ENCODE measurements at regions not wholly inside any gene's neighbourhood (a gene's known extent, or its start where the extent isn't known, plus 50 kb on each side); places are given as distances from the start of the nearest gene placed in this dataset.

DNA sequence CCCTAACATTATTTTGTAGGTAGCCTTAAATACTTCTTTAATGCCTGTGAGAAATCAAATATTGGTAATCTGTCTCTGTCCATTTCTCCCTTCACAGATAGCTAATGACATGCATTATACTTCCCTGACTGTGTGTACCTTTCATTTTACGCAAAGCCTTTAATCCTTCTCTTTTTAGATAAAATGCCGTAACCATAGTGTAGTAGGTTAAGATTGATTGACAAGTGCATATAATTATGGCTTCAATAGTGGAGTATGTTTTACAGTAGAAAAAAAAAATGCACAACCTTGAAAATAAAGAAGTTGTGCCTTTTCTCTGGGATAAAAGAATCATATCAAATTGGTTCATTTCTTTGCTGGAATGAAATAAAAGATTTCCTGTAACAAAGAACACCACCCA, 559.6 kb upstream of the GRAMD2B start:
- H2AFZ ChIP-seq (ENCODE audit: control insufficient read depth, low read depth, low read length) = no peak overlapping the region
- H3K36me3 ChIP-seq (ENCODE audit: control insufficient read depth in 2 of 2, insufficient read depth in 2 of 2, low read length in 1 of 2) = no peaks in the 10 kb centered on the region
- no peak overlapping the region for H3K9ac ChIP-seq (ENCODE audit: control insufficient read depth, insufficient read depth, low read length)
- FAIRE-seq (no peak), DNase-seq (ENCODE audit: low read depth, low spot score) (no peak), ATAC-seq (no peak)
- ChIA-PET SMC1A (ENCODE audit: uncharacterized antibody, unreplicated experiment) (no interaction called here), RAD21 (ENCODE audit: unreplicated experiment) (no interaction called here), POLR2A (no interaction called here), CTCF (no interaction called here)
- H3K27me3 ChIP-seq (replicated peaks in 1 of 2; ENCODE audit: control insufficient read depth in 2 of 2, insufficient read depth in 2 of 2, low read length in 1 of 2) = no peaks in the 10 kb centered on the region
- no peak overlapping the region for H3K27ac ChIP-seq (ENCODE audit: control insufficient read depth, insufficient read depth)
- no peak overlapping the region for H3K4me2 ChIP-seq (ENCODE audit: control insufficient read depth, insufficient read depth)
- no peak overlapping the region for H3K4me3 ChIP-seq
- no peaks in the 10 kb centered on the region for H3K4me1 ChIP-seq (ENCODE audit: control insufficient read depth, insufficient read depth, low read length)
- no peaks in the 10 kb centered on the region for H3K79me2 ChIP-seq (ENCODE audit: control insufficient read depth, insufficient read depth, low read length)
- no peaks in the 10 kb centered on the region for H3K9me3 ChIP-seq (replicated peaks; ENCODE audit: control insufficient read depth, insufficient read depth, low read length)
- WGBS (ENCODE audit: insufficient coverage, insufficient replicate concordance, low lambda C conversion rate, missing lambda C conversion rate) = 65% methylated on average over 2 of the region's 2 CpGs
- no peak for TF ChIP-seq YBX1 (IDR thresholded peaks at IDR 0.05)
- TF ChIP-seq SREBF2 (IDR thresholded peaks at IDR 0.05; ENCODE audit: low read length) = no peak
- TF ChIP-seq MTA2 (IDR thresholded peaks at IDR 0.05; ENCODE audit: low read depth) = no peak
- intact Hi-C loops (cut with micrococcal nuclease; ENCODE audit: unreplicated experiment) = no loop called here
- BruUV-seq (replicated peaks) = no TSS peak
- no peaks in the 10 kb centered on the region for H4K20me1 ChIP-seq (ENCODE audit: control insufficient read depth, insufficient read depth)
- in situ Hi-C loops (cut with MboI) = no loop called here

DNA sequence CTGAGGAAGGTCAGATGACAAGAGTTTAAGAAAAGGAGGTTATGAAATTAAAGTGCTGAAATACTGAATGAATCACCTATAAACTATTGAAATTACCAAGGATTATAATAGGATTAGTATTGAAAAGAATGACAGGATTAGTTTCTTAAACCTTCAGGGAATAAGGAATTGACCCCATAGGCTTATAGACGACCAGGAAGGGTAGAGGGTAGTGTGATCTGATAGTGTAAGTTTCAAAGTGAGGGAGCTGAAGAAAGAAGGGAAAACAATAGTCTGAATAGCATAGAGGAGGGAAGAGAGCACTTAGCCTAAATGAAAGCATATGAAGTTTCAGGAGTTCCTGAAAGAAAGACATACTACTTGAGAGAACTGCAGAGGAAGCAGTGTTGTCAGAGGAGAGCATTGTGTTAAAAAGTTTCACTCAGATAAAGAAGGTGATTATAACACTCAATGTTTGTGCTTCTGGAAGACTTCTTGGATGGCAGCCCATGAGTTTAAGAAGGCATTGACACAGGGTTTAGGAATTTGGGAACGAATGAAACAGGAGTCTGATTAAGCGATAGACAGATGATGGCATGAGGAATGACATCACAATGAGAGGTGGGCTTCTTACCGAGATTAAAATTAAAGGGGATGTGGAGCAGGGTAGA, 557.9 kb upstream of the GRAMD2B start:
- H4K20me1 ChIP-seq (ENCODE audit: control insufficient read depth, insufficient read depth) = no peaks in the 10 kb centered on the region
- DNase-seq (ENCODE audit: low read depth, low spot score) (no peak), ATAC-seq (no peak), FAIRE-seq (no peak)
- BruUV-seq (replicated peaks) = no TSS peak
- ChIA-PET POLR2A (no interaction called here), RAD21 (ENCODE audit: unreplicated experiment) (no interaction called here), CTCF (no interaction called here), SMC1A (ENCODE audit: uncharacterized antibody, unreplicated experiment) (no interaction called here)
- TF ChIP-seq MTA2 (IDR thresholded peaks at IDR 0.05; ENCODE audit: low read depth) (no peak), RFX5 (IDR thresholded peaks at IDR 0.05; ENCODE audit: low read depth, low read length) (no peak)
- TF ChIP-seq, protein P1, sequence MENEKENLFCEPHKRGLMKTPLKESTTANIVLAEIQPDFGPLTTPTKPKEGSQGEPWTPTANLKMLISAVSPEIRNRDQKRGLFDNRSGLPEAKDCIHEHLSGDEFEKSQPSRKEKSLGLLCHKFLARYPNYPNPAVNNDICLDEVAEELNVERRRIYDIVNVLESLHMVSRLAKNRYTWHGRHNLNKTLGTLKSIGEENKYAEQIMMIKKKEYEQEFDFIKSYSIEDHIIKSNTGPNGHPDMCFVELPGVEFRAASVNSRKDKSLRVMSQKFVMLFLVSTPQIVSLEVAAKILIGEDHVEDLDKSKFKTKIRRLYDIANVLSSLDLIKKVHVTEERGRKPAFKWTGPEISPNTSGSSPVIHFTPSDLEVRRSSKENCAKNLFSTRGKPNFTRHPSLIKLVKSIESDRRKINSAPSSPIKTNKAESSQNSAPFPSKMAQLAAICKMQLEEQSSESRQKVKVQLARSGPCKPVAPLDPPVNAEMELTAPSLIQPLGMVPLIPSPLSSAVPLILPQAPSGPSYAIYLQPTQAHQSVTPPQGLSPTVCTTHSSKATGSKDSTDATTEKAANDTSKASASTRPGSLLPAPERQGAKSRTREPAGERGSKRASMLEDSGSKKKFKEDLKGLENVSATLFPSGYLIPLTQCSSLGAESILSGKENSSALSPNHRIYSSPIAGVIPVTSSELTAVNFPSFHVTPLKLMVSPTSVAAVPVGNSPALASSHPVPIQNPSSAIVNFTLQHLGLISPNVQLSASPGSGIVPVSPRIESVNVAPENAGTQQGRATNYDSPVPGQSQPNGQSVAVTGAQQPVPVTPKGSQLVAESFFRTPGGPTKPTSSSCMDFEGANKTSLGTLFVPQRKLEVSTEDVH (IDR thresholded peaks at IDR 0.05; ENCODE audit: low read depth, partially characterized antibody) = no peak
- H3K27ac ChIP-seq (ENCODE audit: control insufficient read depth, insufficient read depth) = no peak overlapping the region
- no peaks in the 10 kb centered on the region for H3K79me2 ChIP-seq (ENCODE audit: control insufficient read depth, insufficient read depth, low read length)
- WGBS (ENCODE audit: insufficient coverage, insufficient replicate concordance, low lambda C conversion rate, missing lambda C conversion rate) = 26% methylated on average over 4 of the region's 4 CpGs
- intact Hi-C loops (cut with micrococcal nuclease; ENCODE audit: unreplicated experiment) = no loop called here
- in situ Hi-C loops (cut with MboI) = no loop called here
- no peaks in the 10 kb centered on the region for H3K4me1 ChIP-seq (ENCODE audit: control insufficient read depth, insufficient read depth, low read length)
- H3K4me3 ChIP-seq = no peak overlapping the region
- H3K9me3 ChIP-seq (replicated peaks; ENCODE audit: control insufficient read depth, insufficient read depth, low read length) = no peaks in the 10 kb centered on the region
- H3K27me3 ChIP-seq (replicated peaks in 1 of 2; ENCODE audit: control insufficient read depth in 2 of 2, insufficient read depth in 2 of 2, low read length in 1 of 2) = no peaks in the 10 kb centered on the region
- no peak overlapping the region for H3K9ac ChIP-seq (ENCODE audit: control insufficient read depth, insufficient read depth, low read length)
- no peak overlapping the region for H3K4me2 ChIP-seq (ENCODE audit: control insufficient read depth, insufficient read depth)
- no peak overlapping the region for H2AFZ ChIP-seq (ENCODE audit: control insufficient read depth, low read depth, low read length)
- no peaks in the 10 kb centered on the region for H3K36me3 ChIP-seq (ENCODE audit: control insufficient read depth in 2 of 2, insufficient read depth in 2 of 2, low read length in 1 of 2)

All from GM12878 (cell line).